Amygdala (tissue), 56 donors: ENCODE measurements at regions not wholly inside any gene's neighbourhood (a gene's known extent, or its start where the extent isn't known, plus 50 kb on each side); places are given as distances from the start of the nearest gene placed in this dataset.

Source experiments
- DNase-seq, 56 donors: peaks; one replicate each; lab custom pipeline; 2025; lab: John Stamatoyannopoulos, UW

DNA sequence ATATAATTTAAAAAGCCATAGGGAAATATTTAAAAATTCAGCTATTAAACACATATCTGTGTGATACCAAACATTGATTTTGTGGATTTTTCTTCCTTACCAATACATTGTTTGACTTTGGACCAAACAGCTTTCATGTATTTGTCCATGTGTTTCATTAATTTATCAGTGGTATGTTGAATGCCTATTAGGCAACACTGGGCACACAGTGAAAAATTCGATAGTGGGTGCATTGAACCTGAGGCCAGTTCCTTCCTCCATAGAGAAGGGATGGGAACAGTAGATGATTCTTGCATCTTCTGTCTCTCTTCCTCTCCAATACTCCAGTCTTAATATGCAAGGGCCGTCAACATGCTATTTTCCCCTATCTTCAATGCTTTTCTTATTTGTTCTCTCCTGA lies 110.2 kb upstream of the NR3C1 start:
- no peak for DNase-seq

DNA sequence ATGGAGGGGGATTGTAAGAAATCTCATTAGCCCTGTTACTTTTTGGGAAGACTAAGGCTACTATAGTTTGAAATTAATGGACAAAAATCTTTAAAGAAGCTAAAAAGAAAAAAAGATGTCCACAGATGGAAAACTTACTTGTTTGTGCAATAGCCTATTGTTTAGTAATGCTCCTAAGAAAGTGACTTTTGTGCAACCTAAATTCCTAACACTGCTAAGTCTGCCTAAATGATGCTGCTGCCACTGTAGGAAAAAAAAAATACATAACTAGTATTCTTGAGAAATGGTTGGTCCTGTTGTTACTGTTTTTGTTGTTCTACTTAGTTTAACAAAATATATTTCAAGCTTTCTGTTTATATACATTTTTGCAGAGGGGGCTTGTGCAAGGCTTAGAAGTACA lies 108.2 kb upstream of the NR3C1 start:
- no peak for DNase-seq

DNA sequence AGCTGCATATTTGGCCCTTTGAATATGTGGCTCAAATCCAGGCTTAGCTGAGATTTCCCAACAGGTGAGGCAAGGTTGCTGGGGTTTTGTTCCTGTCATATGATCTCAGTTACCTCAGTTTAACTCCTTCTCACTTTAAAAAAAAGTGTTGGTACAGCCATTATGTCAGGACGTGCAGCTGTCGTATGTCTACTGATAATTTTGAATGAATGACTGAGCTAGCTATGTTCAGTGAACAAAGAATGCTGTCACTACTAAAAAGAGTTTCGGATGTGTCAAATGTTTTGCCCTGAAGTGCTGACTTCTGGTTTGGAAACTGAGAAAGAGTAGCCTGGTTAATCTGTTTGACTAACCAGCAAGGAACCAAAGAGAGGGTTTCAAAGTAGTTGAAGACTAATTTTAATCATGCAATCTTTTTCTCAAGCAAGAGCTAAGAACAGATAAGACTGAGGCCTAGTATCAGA lies 106.3 kb upstream of the NR3C1 start:
- no peak for DNase-seq

DNA sequence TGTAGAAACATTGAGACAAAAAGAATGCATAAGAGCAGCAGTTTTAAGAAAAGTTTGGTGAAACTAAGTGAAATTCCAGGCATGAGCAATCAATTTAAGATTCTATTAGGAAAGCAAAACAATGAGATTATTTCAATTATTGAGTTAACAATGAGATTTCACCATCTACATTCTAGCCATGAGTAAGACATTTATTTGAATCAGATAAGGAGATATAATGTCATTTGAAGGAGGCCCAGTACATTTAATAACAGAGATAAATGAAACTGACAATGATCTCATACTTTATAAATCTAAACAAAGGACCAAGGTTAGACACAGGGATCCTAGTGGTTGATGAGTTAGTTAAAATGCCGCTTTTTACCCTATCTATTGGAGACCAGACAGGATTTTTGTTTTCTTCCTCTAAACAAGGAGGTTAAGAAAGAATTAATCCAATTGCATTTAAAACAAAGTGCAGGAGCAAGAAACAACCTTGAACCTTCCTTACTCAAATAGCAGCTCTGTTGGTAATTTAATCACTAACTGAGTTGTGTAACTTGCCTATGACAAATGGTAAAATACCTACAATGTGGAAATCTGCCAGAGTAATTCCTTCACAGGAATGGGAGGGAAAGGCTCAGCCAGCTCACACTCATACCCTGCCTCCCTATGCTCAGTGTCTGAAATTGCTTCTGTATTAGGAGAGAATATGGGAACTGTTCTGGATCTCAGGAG lies 103.5 kb upstream of the NR3C1 start:
- DNase-seq: no peak

- no peak for DNase-seq
Measured at GRCh38 chr5:143505934-143506333, 102.4 kb upstream of the NR3C1 start.

- DNase-seq: no peak
Measured at GRCh38 chr5:143505354-143505753, 101.9 kb upstream of the NR3C1 start.

GRCh38 chr5:143501310-143502044 lies 98.0 kb upstream of the NR3C1 start:
- no peak for DNase-seq

DNA sequence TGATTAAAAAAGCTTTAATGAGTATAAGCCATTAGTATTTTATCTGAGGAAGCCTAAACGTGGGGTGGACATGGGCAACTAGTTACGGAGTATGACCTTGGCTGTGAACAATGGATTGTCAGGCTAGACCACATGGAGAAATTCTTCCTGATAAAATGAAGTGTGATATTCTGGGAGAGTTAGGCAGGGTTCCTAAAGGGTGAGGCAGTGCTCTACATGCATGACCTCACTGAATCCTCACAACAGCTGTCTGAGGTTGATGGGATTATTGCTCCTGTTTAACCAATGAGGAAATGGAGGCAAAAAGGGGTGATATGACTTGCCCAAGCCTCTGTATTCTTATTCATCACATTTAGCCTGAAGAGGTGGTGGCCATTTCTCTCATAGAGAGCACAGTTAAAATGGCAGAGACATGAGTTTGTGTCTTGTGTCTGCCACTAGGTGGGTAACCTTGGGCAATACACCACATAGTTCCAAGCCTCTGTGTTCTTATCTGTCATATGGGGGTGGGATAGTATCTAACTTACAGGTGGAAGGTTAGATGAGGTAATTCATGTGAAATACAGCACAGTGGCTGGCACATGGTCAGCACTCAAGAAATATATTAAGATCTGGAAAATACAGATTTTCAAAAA lies 96.1 kb upstream of the NR3C1 start:
- DNase-seq: no peak

DNA sequence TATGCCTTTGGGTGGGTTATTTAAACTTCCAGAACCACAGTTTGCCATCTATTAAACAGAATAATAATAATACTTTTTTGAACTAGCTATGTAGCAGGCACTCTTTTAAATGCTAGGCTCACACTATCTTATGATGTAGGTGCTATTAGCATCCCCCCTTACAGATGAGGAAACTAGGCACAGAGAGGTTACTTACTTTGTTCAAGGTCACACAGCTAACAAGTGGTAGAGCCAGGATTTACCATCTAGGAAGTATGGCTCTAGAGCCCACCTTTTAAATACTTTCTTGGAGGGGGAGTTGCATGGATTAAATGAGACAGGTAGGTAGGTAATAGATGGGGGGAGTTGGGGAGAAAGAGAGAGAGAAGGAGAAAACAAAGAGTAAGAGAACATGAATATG lies 95.3 kb upstream of the NR3C1 start:
- no peak for DNase-seq

DNA sequence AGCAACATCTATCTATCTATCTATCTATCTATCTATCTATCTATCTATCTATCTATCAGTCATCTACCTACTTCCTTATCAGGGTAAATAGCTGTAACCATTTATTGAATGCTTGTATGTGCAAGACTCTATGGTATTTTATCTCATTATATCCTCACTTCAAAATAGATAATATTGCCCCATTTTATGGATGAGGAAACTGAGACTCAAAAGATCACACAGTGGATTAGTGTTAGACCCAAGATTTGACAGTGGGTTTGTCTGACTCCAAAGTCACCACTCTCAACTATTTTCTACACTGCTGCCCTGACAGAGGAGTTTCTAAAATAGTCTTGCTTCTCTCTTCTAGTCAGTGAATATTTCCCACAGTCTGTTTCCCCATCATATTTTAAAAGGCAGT lies 94.3 kb upstream of the NR3C1 start:
- no peak for DNase-seq

DNA sequence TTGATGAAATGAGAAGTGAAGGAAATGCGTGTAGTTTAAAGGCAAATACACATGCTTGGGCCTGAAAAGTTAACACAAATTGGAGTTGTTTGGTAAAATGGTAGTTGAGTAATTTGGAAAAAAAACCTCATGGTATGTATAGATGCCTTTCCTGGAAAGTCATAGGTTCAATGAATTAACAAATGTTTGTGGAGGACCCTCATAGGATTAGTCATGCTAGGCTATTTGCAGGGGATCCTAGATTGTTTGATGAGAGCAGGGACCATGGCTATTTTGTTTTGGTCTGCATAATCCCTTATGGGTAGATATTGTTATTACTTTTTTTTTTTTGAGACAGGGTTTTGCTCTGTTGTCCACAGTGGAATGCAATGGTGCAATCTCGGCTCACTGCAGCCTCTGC lies 93.5 kb upstream of the NR3C1 start:
- no peak for DNase-seq

DNA sequence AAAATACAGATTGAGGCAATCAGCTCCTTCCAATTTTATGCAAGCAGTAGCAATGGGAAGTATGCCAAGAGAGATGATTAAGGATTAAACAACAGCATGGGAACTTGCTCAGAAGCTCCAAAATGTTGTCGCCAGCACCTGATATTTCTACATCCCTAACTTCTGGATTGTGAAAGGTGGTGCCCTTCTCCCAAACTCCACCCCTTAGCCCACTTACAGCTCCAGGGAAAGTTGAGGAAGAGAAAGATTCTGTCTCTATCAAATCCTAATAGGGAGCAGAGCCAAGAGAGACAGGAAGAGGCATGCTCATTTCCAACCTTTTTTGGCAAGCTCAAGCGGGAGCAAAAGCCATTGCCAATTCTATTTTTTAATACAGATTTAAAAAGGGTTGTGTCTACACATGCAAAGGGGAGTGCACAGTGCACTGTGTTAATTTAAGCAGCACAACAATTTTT lies 92.4 kb upstream of the NR3C1 start:
- no peak for DNase-seq

- no peak for DNase-seq
Measured at GRCh38 chr5:143495110-143495509, 91.6 kb upstream of the NR3C1 start.

DNA sequence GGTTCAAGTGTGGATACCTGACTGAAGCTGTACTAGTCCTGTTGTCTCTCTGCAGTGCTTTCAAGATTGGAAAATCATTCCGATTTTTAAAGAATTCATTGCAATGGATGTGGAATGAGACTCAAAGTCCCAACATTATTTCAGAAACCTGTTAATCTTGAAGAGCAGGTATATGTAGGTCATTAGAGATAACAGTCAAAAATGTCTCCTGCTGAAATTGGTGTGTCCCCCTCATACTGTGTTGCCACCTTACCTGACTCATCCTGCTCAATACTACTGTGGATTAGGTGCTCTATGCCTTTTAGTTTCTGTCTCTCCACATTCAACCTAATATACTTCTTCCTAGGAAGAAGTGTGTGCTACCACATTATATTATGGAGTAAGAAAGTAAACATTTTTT lies 91.1 kb upstream of the NR3C1 start:
- no peak for DNase-seq

DNA sequence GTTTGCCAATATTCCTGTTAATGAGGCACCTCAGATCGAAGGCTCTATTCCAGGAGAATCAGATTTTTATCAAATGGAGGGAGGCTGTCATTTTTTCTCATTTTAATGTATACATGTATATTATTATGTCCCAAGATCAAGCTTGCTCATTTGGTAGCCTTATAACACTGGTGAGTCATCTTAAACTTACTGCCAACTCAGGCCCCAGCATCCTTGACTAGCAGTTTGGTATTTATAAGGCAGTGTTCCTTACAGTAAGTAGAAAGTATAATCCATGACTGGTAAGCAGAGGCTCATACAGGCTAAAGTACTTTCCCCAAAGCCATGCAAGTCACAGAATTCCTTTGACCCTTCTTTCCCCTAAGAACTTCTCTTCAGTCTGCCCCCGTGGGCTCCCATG lies 90.7 kb upstream of the NR3C1 start:
- DNase-seq: no peak

DNA sequence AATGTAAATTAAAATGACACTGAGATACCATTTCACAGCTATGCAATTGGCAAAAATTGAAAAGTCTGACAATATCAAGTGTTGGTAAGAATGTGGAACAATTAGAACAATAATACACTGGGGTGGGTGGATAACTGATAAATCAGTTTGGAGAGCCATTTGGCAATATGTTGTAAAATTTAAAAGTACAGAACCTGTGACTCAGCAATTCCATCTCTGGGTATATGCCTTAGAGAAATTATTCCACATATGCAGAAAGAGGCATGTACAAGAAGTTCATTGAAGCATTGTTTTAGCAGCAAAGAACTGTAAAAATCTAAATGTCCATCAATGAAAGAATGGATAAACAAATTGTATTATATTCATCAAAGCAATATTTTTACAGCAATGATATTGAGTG lies 89.3 kb upstream of the NR3C1 start:
- DNase-seq: no peak

- DNase-seq: no peak
Measured at GRCh38 chr5:143491646-143492045, 88.2 kb upstream of the NR3C1 start.

DNA sequence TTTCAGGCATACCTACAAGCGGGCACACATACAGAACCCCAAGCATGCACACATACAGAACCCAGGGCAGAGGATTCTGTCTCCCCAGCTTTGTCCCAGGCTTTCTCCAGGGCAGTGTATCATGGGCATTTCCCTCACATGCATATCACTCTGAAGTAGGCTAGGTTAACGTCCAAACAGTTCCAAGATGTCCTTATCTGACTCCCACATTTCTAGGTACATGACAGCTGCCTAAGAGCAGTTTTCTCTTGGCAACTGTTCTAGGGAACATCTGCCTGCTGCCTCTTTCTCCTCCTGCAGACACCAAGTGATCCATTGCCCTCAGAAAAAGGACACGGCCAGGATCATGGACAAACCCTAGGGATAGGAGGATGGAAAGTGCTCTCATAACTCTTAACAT lies 84.9 kb upstream of the NR3C1 start:
- no peak for DNase-seq

DNA sequence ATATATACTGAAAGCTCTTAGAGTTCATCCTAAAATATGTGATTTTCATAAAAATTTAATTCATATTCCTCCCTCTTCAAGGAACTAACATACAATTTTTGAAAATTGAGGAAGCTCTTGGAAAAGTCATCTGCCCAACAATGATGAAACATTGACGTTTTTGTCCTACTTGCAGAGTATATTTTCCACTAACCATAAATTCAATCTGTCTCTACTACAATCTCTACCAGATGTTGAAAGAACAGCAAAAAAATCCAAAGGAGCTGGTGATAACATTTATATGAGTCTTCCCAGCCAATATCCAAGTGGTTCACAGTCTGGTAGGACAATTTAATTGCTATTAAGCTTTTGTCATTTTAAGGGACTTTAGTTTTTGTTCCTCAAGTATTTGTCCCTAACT lies 81.1 kb upstream of the NR3C1 start:
- DNase-seq: no peak

GRCh38 chr5:143481697-143482531 lies 78.4 kb upstream of the NR3C1 start:
- no peak for DNase-seq

- no peak for DNase-seq
Measured at GRCh38 chr5:143480001-143480400, 76.5 kb upstream of the NR3C1 start.
